HepG2 (cell line): ENCODE measurements at regions not wholly inside any gene's neighbourhood (a gene's known extent, or its start where the extent isn't known, plus 50 kb on each side); places are given as distances from the start of the nearest gene placed in this dataset.

Source experiments
- ATAC-seq: fragments of 200-7000 bp; cut with Tn5 transposase; 3 replicates; pipeline ENCODE4 v1.9.1; 2020; ENCODE audit warnings: mild to moderate bottlenecking, moderate library complexity
- BruUV-seq: library from RNA; stranded (reverse); fragments of 400-500 nt; replicated peaks from 2 replicates; lab custom pipeline; 2021; lab: Mats Ljungman, UMichigan
- CTCF ChIA-PET: fragments of 300-600 bp; formaldehyde crosslinking; extraction: SDS; loops from one replicate; lab custom pipeline; 2021; ENCODE audit warnings: low total read pairs, inconsistent platforms, low intra/inter-chr PET ratio; lab: Yijun Ruan, JAX
- POLR2A ChIA-PET: fragments of 350-600 bp; sonication (Branson Sonifier 250); formaldehyde crosslinking; loops from one replicate; lab custom pipeline; 2020; ENCODE audit warnings: antibody characterized with exemption, inconsistent platforms; lab: Yijun Ruan, JAX
- DNase-seq: peaks from one replicate; pipeline ENCODE4 v3.0.0-alpha.2; 2015; ENCODE audit warnings: low spot score
- FAIRE-seq: peaks from 3 replicates; lab custom pipeline; 2011; peaks lifted over from hg19 to GRCh38; lab: Jason Lieb, UNC
- H2AFZ ChIP-seq: one replicate; pipeline ENCODE4 v1.6.1; 2011; ENCODE audit warnings: low read length, inconsistent platforms
- H3K27ac ChIP-seq: fragments of 300-600 bp; 3 replicates; pipeline ENCODE4 v1.8.0; 2011; ENCODE audit warnings: mixed run types, mild to moderate bottlenecking, mixed read lengths, low read length, inconsistent platforms; ENCODE audit not compliant: insufficient read depth; ENCODE audit errors: extremely low read length
- H3K27me3 ChIP-seq, 2 experiments: fragments of 200-600 bp in 1 of 2; 2 replicates in 1 of 2; 3 replicates in 1 of 2; pipeline versions ENCODE4 v1.6.0 to v1.8.0; 2011; ENCODE audit warnings: low read length in 2 of 2, mild to moderate bottlenecking in 2 of 2, moderate library complexity in 2 of 2, inconsistent platforms in 1 of 2; ENCODE audit not compliant: insufficient read depth in 2 of 2, control insufficient read depth in 1 of 2
- H3K36me3 ChIP-seq, 2 experiments: fragments of 200-600 bp in 1 of 2; replicated peaks in 1 of 2; 2 replicates in 1 of 2; 3 replicates in 1 of 2; pipeline versions ENCODE4 v1.5.1 to v1.8.0; 2011; ENCODE audit warnings: low read length in 2 of 2, inconsistent platforms in 1 of 2; ENCODE audit not compliant: insufficient read depth in 2 of 2, control insufficient read depth in 1 of 2
- H3K4me1 ChIP-seq: 2 replicates; pipeline ENCODE4 v1.5.1; 2012; ENCODE audit warnings: low read length, inconsistent platforms; ENCODE audit not compliant: insufficient read depth
- H3K4me2 ChIP-seq: 2 replicates; pipeline ENCODE4 v1.6.0; 2011; ENCODE audit warnings: low read depth, low read length, inconsistent platforms
- H3K4me3 ChIP-seq, 3 experiments: fragments of 200-600 bp in 1 of 3; sonication (generic), shearing (Covaris generic) in 1 of 3; replicated peaks in 1 of 3; 2 replicates each; pipeline ENCODE4 v1.5.1; 2011 to 2016; ENCODE audit warnings: low read length in 3 of 3, inconsistent platforms in 2 of 3, low read depth in 2 of 3, mild to moderate bottlenecking in 2 of 3, control low read depth in 1 of 3, mixed read lengths in 1 of 3; ENCODE audit not compliant: insufficient read depth in 1 of 3
- H3K79me2 ChIP-seq: one replicate; pipeline ENCODE4 v1.6.1; 2011; ENCODE audit warnings: low read length, inconsistent platforms; ENCODE audit not compliant: insufficient read depth
- H3K9ac ChIP-seq: 2 replicates; pipeline ENCODE4 v1.6.0; 2011; ENCODE audit warnings: mild to moderate bottlenecking, low read depth, low read length, inconsistent platforms; ENCODE audit not compliant: insufficient read depth
- H3K9me3 ChIP-seq: 2 replicates; pipeline ENCODE4 v1.5.1; 2012; ENCODE audit warnings: mild to moderate bottlenecking, low read length
- H4K20me1 ChIP-seq: 2 replicates; pipeline ENCODE4 v1.6.0; 2011; ENCODE audit warnings: inconsistent platforms, mild to moderate bottlenecking, low read length, moderate library complexity; ENCODE audit not compliant: insufficient read depth
- CBFB ChIP-seq: sonication (generic); formaldehyde crosslinking; IDR thresholded peaks from 2 replicates; pipeline ENCODE4 v1.4.0; 2020; ENCODE audit warnings: missing genetic modification reagents
- E2F1 ChIP-seq: sonication (generic); formaldehyde crosslinking; IDR thresholded peaks from 2 replicates; pipeline ENCODE4 v1.5.0; 2020; ENCODE audit warnings: missing genetic modification reagents
- ELF3 ChIP-seq: IDR thresholded peaks from 2 replicates; pipeline ENCODE4 v1.6.1; 2016; ENCODE audit warnings: missing genetic modification reagents, missing compliant biosample characterization
- FIP1L1 ChIP-seq: fragments of 200-400 bp; formaldehyde crosslinking; IDR thresholded peaks from 2 replicates; pipeline ENCODE4 v1.6.1; 2018; ENCODE audit warnings: low read depth, mild to moderate bottlenecking, low read length, moderate library complexity, borderline replicate concordance; ENCODE audit not compliant: insufficient read depth
- FOXA3 ChIP-seq: IDR thresholded peaks from 2 replicates; pipeline ENCODE4 v1.6.1; 2016; ENCODE audit warnings: missing genetic modification reagents, missing compliant biosample characterization
- ZBTB33 ChIP-seq: sonication (generic); formaldehyde crosslinking; IDR thresholded peaks from 2 replicates; pipeline ENCODE4 v1.4.0; 2020; ENCODE audit warnings: missing genetic modification reagents
- ZHX2 ChIP-seq, 2 experiments: sonication (generic) in 1 of 2; formaldehyde crosslinking in 1 of 2; IDR thresholded peaks; 2 replicates each; pipeline versions ENCODE4 v1.6.1 to v1.9.0; 2014 to 2022; ENCODE audit warnings: antibody characterized with exemption in 1 of 2, borderline replicate concordance in 1 of 2, inconsistent platforms in 1 of 2, low read depth in 1 of 2, missing genetic modification reagents in 1 of 2
- ZNF430 ChIP-seq: sonication (generic); formaldehyde crosslinking; IDR thresholded peaks from 2 replicates; pipeline ENCODE4 v1.9.0; 2021; ENCODE audit warnings: mild to moderate bottlenecking, missing genetic modification reagents
- ZNF678 ChIP-seq: sonication (generic); formaldehyde crosslinking; IDR thresholded peaks from 2 replicates; pipeline ENCODE4 v1.4.0; 2020; ENCODE audit warnings: mild to moderate bottlenecking, missing genetic modification reagents
- ZNF782 ChIP-seq: sonication (generic); formaldehyde crosslinking; IDR thresholded peaks from 2 replicates; pipeline ENCODE4 v1.4.0; 2020; ENCODE audit warnings: missing genetic modification reagents, mild to moderate bottlenecking, borderline replicate concordance
- WGBS: methylation state at CpG from one replicate; pipeline ENCODE4 v1.1.6; 2017; ENCODE audit warnings: low lambda C conversion rate; 5-methylcytosine and 5-hydroxymethylcytosine counted together
- in situ Hi-C: cut with HindIII; loops from 2 replicates; pipeline ENCODE4 v1.10.0; 2017; ENCODE audit warnings: low pct_unique_long_range_greater_than_20kb; ENCODE audit not compliant: extremely low pct_ligation_motif_present
- intact Hi-C: fragments of 100-400 bp; cut with micrococcal nuclease; formaldehyde crosslinking; loops from one replicate; pipeline ENCODE4 v1.10.0; 2022; ENCODE audit not compliant: unreplicated experiment

GRCh38 chr13:103276775-103277498 is 210.7 kb upstream of the SLC10A2 start (continued):
- no peak for TF ChIP-seq ZHX2 (IDR thresholded peaks at IDR 0.05; ENCODE audit: low read depth)
- no peak for TF ChIP-seq ZHX2 (CRISPR knock-in tag; IDR thresholded peaks at IDR 0.05; ENCODE audit: borderline replicate concordance)
- no peak for TF ChIP-seq ELF3 (CRISPR knock-in tag)
- no peak for TF ChIP-seq E2F1 (CRISPR knock-in tag)
- TF ChIP-seq FOXA3 (CRISPR knock-in tag), result no peak

GRCh38 chr13:103275722-103276121 is 209.5 kb upstream of the SLC10A2 start:
- Histone ChIP-seq H3K36me3 (no peaks in the 10 kb centered on the region), H3K9me3 (peaks cover 58% of the 10 kb centered on the region), H3K4me3 (no peak overlapping the region), H3K79me2 (no peaks in the 10 kb centered on the region), H3K27ac (no peak overlapping the region), H3K9ac (no peak overlapping the region), H3K27me3 (no peaks in the 10 kb centered on the region; a peak in 1 of 5 replicates), H3K4me2 (no peak overlapping the region), H2AFZ (no peak overlapping the region), H4K20me1 (no peaks in the 10 kb centered on the region), H3K4me1 (no peaks in the 10 kb centered on the region)
- ATAC-seq, result no peak
- no TSS peak for BruUV-seq
- no peak for DNase-seq
- in situ Hi-C loops (no loop called here), intact Hi-C loops (no loop called here)
- 2% methylated on average over 4 of the region's 4 CpGs for WGBS
- ChIA-PET POLR2A (no interaction called here), CTCF (no interaction called here)
- no peak for FAIRE-seq
- TF ChIP-seq ZNF430 (CRISPR knock-in tag), result no peak
- TF ChIP-seq ZNF678 (CRISPR knock-in tag), result no peak
- no peak for TF ChIP-seq ZBTB33 (CRISPR knock-in tag)
- no peak for TF ChIP-seq ZNF782
- TF ChIP-seq CBFB (CRISPR knock-in tag), result no peak
- TF ChIP-seq FIP1L1, result no peak
